ENCODE measurements at regions not wholly inside any gene's neighbourhood (a gene's known extent, or its start where the extent isn't known, plus 50 kb on each side); places are given as distances from the start of the nearest gene placed in this dataset.

GRCh38 chr9:86459191-86459590 is 105.0 kb upstream of the TUT7 start:
- ChIA-PET POLR2A (no interaction called here), CTCF (no interaction called here)
- Mint-ChIP-seq H3K27me3 (peaks cover 0 to 6% of the 10 kb centered on the region in 2 donors), H3K36me3 (no peaks in the 10 kb centered on the region), H3K4me1 (no peaks in the 10 kb centered on the region), H3K9me3 (no peaks in the 10 kb centered on the region), H3K27ac (no peak overlapping the region), H3K4me3 (no peak overlapping the region)
- no peaks in the 10 kb centered on the region for H3K4me1 ChIP-seq (ENCODE audit: control insufficient read depth in 1 of 2, extremely low read depth in 1 of 2, insufficient read depth in 2 of 2, low read length in 2 of 2)
- no peaks in the 10 kb centered on the region for H3K36me3 ChIP-seq (ENCODE audit: control insufficient read depth in 2 of 2, extremely low read depth in 1 of 2, insufficient read depth in 1 of 2, low read length in 1 of 2)
- H3K27me3 ChIP-seq (replicated peaks in 1 of 2; ENCODE audit: control insufficient read depth in 2 of 2, extremely low read depth in 1 of 2, insufficient read depth in 2 of 2, low read length in 1 of 2) = no peaks in the 10 kb centered on the region
- ATAC-seq (replicated peaks in 1 of 4) (no peak), DNase-seq (no peak)
- no peaks in the 10 kb centered on the region for H3K9me3 ChIP-seq
- no peak overlapping the region for H3K4me3 ChIP-seq (ENCODE audit: control insufficient read depth in 1 of 2, extremely low read depth in 1 of 2, low read length in 1 of 2)
- no peak overlapping the region for H3K27ac ChIP-seq (ENCODE audit: low read length)

- DNase-seq (no peak), ATAC-seq (replicated peaks in 1 of 4) (no peak)
- no peaks in the 10 kb centered on the region for H3K4me1 ChIP-seq (ENCODE audit: control insufficient read depth in 1 of 2, extremely low read depth in 1 of 2, insufficient read depth in 2 of 2, low read length in 2 of 2)
- no peak overlapping the region for H3K4me3 ChIP-seq (ENCODE audit: control insufficient read depth in 1 of 2, extremely low read depth in 1 of 2, low read length in 1 of 2)
- 80% methylated on average over 1 of the region's 7 CpGs for WGBS (ENCODE audit: insufficient coverage)
- H3K36me3 ChIP-seq (ENCODE audit: control insufficient read depth in 2 of 2, extremely low read depth in 1 of 2, insufficient read depth in 1 of 2, low read length in 1 of 2) = no peaks in the 10 kb centered on the region
- H3K27me3 Mint-ChIP-seq = peaks cover 0 to 6% of the 10 kb centered on the region in 2 donors
- ChIA-PET POLR2A (no interaction called here), CTCF (interaction anchor here in 1 of 2 donors (0.6 kb wide), 1 partner anchor 645 kb away, joined by 11 read pairs; no protein-coding TSS in a partner anchor)
- H3K4me3 Mint-ChIP-seq = no peak overlapping the region
- H3K4me1 Mint-ChIP-seq = no peaks in the 10 kb centered on the region
- no peaks in the 10 kb centered on the region for H3K36me3 Mint-ChIP-seq
- no peak overlapping the region for H3K27ac Mint-ChIP-seq
- no peak overlapping the region for H3K27ac ChIP-seq (ENCODE audit: low read length)
- H3K9me3 Mint-ChIP-seq = no peaks in the 10 kb centered on the region
- H3K9me3 ChIP-seq = no peaks in the 10 kb centered on the region
- H3K27me3 ChIP-seq (replicated peaks in 1 of 2; ENCODE audit: control insufficient read depth in 2 of 2, extremely low read depth in 1 of 2, insufficient read depth in 2 of 2, low read length in 1 of 2) = no peaks in the 10 kb centered on the region
These were observed 104.1 kb upstream of the TUT7 start for GRCh38 chr9:86458191-86458855.

- H3K9me3 Mint-ChIP-seq = no peaks in the 10 kb centered on the region
- no peaks in the 10 kb centered on the region for H3K4me1 Mint-ChIP-seq
- 75% methylated on average over 2 of the region's 4 CpGs for WGBS (ENCODE audit: insufficient coverage)
- POLR2A ChIA-PET = interaction anchor here in 1 of 2 donors (0.7 kb wide), 1 partner anchor 14 kb away, joined by 3 read pairs; no protein-coding TSS in a partner anchor
- no peak overlapping the region for H3K4me3 Mint-ChIP-seq
- Histone ChIP-seq H3K27me3 (replicated peaks in 1 of 2; ENCODE audit: control insufficient read depth in 2 of 2, extremely low read depth in 1 of 2, insufficient read depth in 2 of 2, low read length in 1 of 2) (no peaks in the 10 kb centered on the region), H3K9me3 (no peaks in the 10 kb centered on the region), H3K4me1 (ENCODE audit: control insufficient read depth in 1 of 2, extremely low read depth in 1 of 2, insufficient read depth in 2 of 2, low read length in 2 of 2) (no peaks in the 10 kb centered on the region), H3K27ac (ENCODE audit: low read length) (no peak overlapping the region), H3K4me3 (ENCODE audit: control insufficient read depth in 1 of 2, extremely low read depth in 1 of 2, low read length in 1 of 2) (no peak overlapping the region), H3K36me3 (ENCODE audit: control insufficient read depth in 2 of 2, extremely low read depth in 1 of 2, insufficient read depth in 1 of 2, low read length in 1 of 2) (no peaks in the 10 kb centered on the region)
- H3K27me3 Mint-ChIP-seq = peaks cover 0 to 15% of the 10 kb centered on the region in 2 donors
- CTCF ChIA-PET = no interaction called here
- no peaks in the 10 kb centered on the region for H3K36me3 Mint-ChIP-seq
- DNase-seq (no peak), ATAC-seq (replicated peaks in 1 of 4) (no peak)
- H3K27ac Mint-ChIP-seq = no peak overlapping the region
These were observed 102.2 kb upstream of the TUT7 start for GRCh38 chr9:86456416-86456815.

DNA sequence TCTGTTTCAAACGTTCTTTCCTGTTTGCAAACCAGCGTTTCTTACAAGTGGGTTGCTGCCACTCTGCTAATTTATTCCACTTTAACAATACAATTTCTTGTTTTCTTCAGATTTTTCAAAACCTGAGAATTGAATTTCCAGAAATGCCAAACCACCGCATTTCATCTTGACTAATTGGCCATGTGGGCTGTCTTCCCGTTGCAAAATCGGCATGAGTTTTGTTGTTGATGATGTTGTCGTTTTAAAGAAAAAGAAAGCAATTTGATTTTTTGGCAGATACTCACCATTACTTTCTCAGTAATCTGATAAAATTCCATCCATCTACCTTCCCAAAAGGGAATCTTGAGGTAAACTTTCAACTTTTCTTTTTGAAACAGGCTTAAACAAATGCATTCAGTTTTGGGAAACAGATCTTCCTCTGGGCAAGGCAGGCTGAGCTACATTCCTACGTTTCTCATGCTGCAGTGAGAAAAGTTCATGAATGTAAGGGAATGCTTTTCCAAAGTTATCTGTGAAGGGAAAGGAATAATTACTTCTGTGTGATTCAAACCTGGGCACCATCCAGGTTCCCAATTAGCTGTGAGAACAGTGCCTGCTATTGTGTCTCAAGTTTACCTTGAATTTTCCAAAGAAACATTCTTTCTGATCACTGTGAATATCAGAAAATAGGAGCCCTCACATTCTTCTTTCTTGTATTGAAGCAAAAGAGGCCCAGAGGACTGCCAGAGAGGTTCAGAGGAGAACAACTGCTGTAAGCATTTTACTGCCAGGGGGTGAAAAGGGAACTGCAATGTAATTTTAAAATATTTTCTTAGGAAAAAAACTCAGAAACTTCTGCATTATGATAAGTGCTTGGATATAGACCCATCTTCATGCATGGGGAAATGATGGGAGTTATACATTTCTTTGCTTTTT is 100.7 kb upstream of the TUT7 start:
- Histone ChIP-seq H3K27me3 (replicated peaks in 1 of 2; ENCODE audit: control insufficient read depth in 2 of 2, extremely low read depth in 1 of 2, insufficient read depth in 2 of 2, low read length in 1 of 2) (no peaks in the 10 kb centered on the region), H3K27ac (ENCODE audit: low read length) (no peak overlapping the region), H3K9me3 (no peaks in the 10 kb centered on the region), H3K36me3 (ENCODE audit: control insufficient read depth in 2 of 2, extremely low read depth in 1 of 2, insufficient read depth in 1 of 2, low read length in 1 of 2) (no peaks in the 10 kb centered on the region), H3K4me3 (ENCODE audit: control insufficient read depth in 1 of 2, extremely low read depth in 1 of 2, low read length in 1 of 2) (no peak overlapping the region), H3K4me1 (ENCODE audit: control insufficient read depth in 1 of 2, extremely low read depth in 1 of 2, insufficient read depth in 2 of 2, low read length in 2 of 2) (no peaks in the 10 kb centered on the region)
- peaks cover 0 to 15% of the 10 kb centered on the region in 2 donors for H3K27me3 Mint-ChIP-seq
- H3K4me1 Mint-ChIP-seq = no peaks in the 10 kb centered on the region
- ChIA-PET POLR2A (no interaction called here), CTCF (no interaction called here)
- DNase-seq (no peak), ATAC-seq (replicated peaks in 1 of 4) (no peak)
- H3K27ac Mint-ChIP-seq = no peak overlapping the region
- H3K9me3 Mint-ChIP-seq = no peaks in the 10 kb centered on the region
- WGBS (ENCODE audit: insufficient coverage) = 65% methylated on average over 3 of the region's 7 CpGs
- H3K36me3 Mint-ChIP-seq = no peaks in the 10 kb centered on the region
- no peak overlapping the region for H3K4me3 Mint-ChIP-seq

DNA sequence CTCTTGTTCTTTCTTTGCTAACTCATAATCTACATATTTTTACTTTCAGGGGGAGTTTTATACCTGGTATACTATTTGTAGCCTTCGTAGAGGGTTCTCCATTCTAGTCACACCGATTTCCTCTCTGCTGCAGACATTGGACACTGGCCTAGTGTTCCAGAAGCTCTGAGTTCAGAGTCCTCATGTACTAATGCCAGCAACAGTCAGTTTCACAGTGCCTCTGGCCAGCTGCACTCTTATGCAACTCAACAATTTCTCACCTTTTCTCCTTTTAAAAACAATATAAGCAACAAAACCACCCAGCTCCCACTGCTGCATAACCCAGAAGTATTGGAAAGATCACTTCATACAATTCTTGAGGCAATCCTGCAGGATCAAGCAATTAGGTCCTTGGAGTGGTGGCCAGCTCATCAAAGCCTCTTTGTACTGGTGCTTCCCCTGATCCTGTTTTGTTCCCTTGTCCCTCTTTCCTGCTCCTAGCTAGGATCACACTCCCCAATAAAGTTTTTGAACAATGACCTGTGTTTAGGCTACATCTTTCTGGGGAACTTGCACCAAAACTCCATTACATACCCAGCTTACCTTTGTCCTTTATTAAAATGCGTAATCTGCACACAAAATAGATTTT is 98.1 kb upstream of the TUT7 start:
- H3K36me3 Mint-ChIP-seq = no peaks in the 10 kb centered on the region
- no peak overlapping the region for H3K27ac Mint-ChIP-seq
- Histone ChIP-seq H3K4me3 (ENCODE audit: control insufficient read depth in 1 of 2, extremely low read depth in 1 of 2, low read length in 1 of 2) (no peak overlapping the region), H3K27me3 (replicated peaks in 1 of 2; ENCODE audit: control insufficient read depth in 2 of 2, extremely low read depth in 1 of 2, insufficient read depth in 2 of 2, low read length in 1 of 2) (peaks cover 0 to under 1% of the 10 kb centered on the region in 2 experiments), H3K4me1 (ENCODE audit: control insufficient read depth in 1 of 2, extremely low read depth in 1 of 2, insufficient read depth in 2 of 2, low read length in 2 of 2) (no peaks in the 10 kb centered on the region), H3K9me3 (no peaks in the 10 kb centered on the region), H3K27ac (ENCODE audit: low read length) (no peak overlapping the region), H3K36me3 (ENCODE audit: control insufficient read depth in 2 of 2, extremely low read depth in 1 of 2, insufficient read depth in 1 of 2, low read length in 1 of 2) (no peaks in the 10 kb centered on the region)
- H3K4me3 Mint-ChIP-seq = no peak overlapping the region
- 85% methylated on average over 2 of the region's 3 CpGs for WGBS (ENCODE audit: insufficient coverage)
- no peaks in the 10 kb centered on the region for H3K9me3 Mint-ChIP-seq
- ATAC-seq (replicated peaks in 1 of 4) (no peak), DNase-seq (no peak)
- peaks cover 2 to 20% of the 10 kb centered on the region in 2 donors for H3K27me3 Mint-ChIP-seq
- no peaks in the 10 kb centered on the region for H3K4me1 Mint-ChIP-seq
- CTCF ChIA-PET = no interaction called here
- POLR2A ChIA-PET = no interaction called here

GRCh38 chr9:86449246-86449645 is 95.0 kb upstream of the TUT7 start:
- Histone ChIP-seq H3K4me1 (ENCODE audit: control insufficient read depth in 1 of 2, extremely low read depth in 1 of 2, insufficient read depth in 2 of 2, low read length in 2 of 2) (no peaks in the 10 kb centered on the region), H3K27ac (ENCODE audit: low read length) (no peak overlapping the region), H3K4me3 (ENCODE audit: control insufficient read depth in 1 of 2, extremely low read depth in 1 of 2, low read length in 1 of 2) (no peak overlapping the region), H3K36me3 (ENCODE audit: control insufficient read depth in 2 of 2, extremely low read depth in 1 of 2, insufficient read depth in 1 of 2, low read length in 1 of 2) (no peaks in the 10 kb centered on the region), H3K9me3 (no peaks in the 10 kb centered on the region), H3K27me3 (replicated peaks in 1 of 2; ENCODE audit: control insufficient read depth in 2 of 2, extremely low read depth in 1 of 2, insufficient read depth in 2 of 2, low read length in 1 of 2) (peaks cover 0 to 5% of the 10 kb centered on the region in 2 experiments)
- ATAC-seq (replicated peaks in 1 of 4) (no peak), DNase-seq (no peak)
- ChIA-PET POLR2A (no interaction called here), CTCF (no interaction called here)
- Mint-ChIP-seq H3K27ac (no peak overlapping the region), H3K27me3 (peaks cover 17 to 24% of the 10 kb centered on the region in 2 donors), H3K4me1 (no peaks in the 10 kb centered on the region), H3K36me3 (no peaks in the 10 kb centered on the region), H3K4me3 (no peak overlapping the region), H3K9me3 (no peaks in the 10 kb centered on the region)
- WGBS (ENCODE audit: insufficient coverage) = no CpG with 5 or more reads among the region's 2 CpGs
